Vagina (tissue), 2 donors: ENCODE measurements at regions not wholly inside any gene's neighbourhood (a gene's known extent, or its start where the extent isn't known, plus 50 kb on each side); places are given as distances from the start of the nearest gene placed in this dataset.

ENCODE experiments used
- DNase-seq, 2 donors: peaks; one replicate each; pipeline ENCODE4 v3.0.0-alpha.2; 2017; ENCODE audit errors: extremely low spot score in 2 of 2
- H3K27ac ChIP-seq: fragments of 200-600 bp; sonication (generic); one replicate; pipeline ENCODE4 v1.5.1; 2019
- H3K27me3 ChIP-seq: fragments of 200-600 bp; sonication (generic); one replicate; pipeline ENCODE4 v1.5.1; 2019
- H3K36me3 ChIP-seq, 2 donors: fragments of 200-600 bp; sonication (generic); one replicate each; pipeline ENCODE4 v1.5.1; 2017 to 2019
- H3K4me1 ChIP-seq: fragments of 200-600 bp; sonication (generic); one replicate; pipeline ENCODE4 v1.5.1; 2019
- H3K4me3 ChIP-seq, 2 donors: fragments of 200-600 bp; sonication (generic); 1 replicate in 1 of 2; 2 replicates in 1 of 2; pipeline ENCODE4 v1.5.1; 2016 to 2019
- H3K9me3 ChIP-seq: fragments of 200-600 bp; sonication (generic); one replicate; pipeline ENCODE4 v1.5.1; 2019
- CTCF ChIP-seq, 3 experiments: fragments of 450-650 bp in 2 of 3; fragments of 200-600 bp in 1 of 3; sonication (generic) in 1 of 3; IDR thresholded peaks; one replicate each; pipeline ENCODE4 v1.5.1; 2017 to 2019; ENCODE audit warnings: antibody characterized with exemption in 3 of 3, mild to moderate bottlenecking in 2 of 3, moderate library complexity in 2 of 3
- POLR2A ChIP-seq, 2 donors: fragments of 450-650 bp; IDR thresholded peaks; one replicate each; pipeline ENCODE4 v1.6.1; 2017; ENCODE audit warnings: antibody characterized with exemption in 2 of 2, mild to moderate bottlenecking in 2 of 2, moderate library complexity in 2 of 2
- POLR2AphosphoS5 ChIP-seq, 2 donors: sonication (generic); formaldehyde crosslinking; IDR thresholded peaks; one replicate each; pipeline ENCODE4 v1.9.0; 2017; ENCODE audit warnings: antibody characterized with exemption in 2 of 2, mild to moderate bottlenecking in 2 of 2, low read depth in 1 of 2; ENCODE audit not compliant: insufficient read depth in 1 of 2
- intact Hi-C: fragments of 100-400 bp; cut with DNase I; formaldehyde crosslinking; loops from one replicate; pipeline ENCODE4 v1.15.1; 2023

DNA sequence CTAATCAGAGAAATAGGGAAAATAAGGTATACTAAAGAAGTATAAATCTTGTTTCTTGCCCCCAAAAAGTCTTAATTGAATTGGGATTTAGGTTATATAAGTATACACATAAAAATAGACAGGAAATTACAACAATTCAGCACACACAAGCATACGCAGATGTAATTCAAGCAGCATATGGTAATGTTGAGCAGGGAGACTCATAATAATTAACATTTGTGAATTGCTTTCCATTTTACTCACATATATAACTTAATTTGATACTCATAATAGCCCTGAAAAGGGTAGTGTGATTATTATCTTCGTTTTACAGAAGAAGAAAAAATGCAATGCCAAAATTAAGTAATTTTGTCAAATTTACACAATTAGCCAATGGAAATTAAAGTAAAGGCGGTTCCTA is 313.5 kb upstream of the ECI2 start:
- Histone ChIP-seq H3K27me3 (no peaks in the 10 kb centered on the region), H3K27ac (no peak overlapping the region), H3K4me3 (no peak overlapping the region), H3K36me3 (no peaks in the 10 kb centered on the region), H3K9me3 (no peaks in the 10 kb centered on the region), H3K4me1 (no peaks in the 10 kb centered on the region)
- no peak for TF ChIP-seq CTCF (IDR thresholded peaks at IDR 0.05)
- TF ChIP-seq POLR2A (IDR thresholded peaks at IDR 0.05): no peak
- no peak for TF ChIP-seq POLR2AphosphoS5 (IDR thresholded peaks at IDR 0.05; ENCODE audit: insufficient read depth in 1 of 2, low read depth in 1 of 2)
- intact Hi-C loops: no loop called here
- no peak for DNase-seq

- Histone ChIP-seq H3K27me3 (no peaks in the 10 kb centered on the region), H3K36me3 (no peaks in the 10 kb centered on the region), H3K9me3 (no peaks in the 10 kb centered on the region), H3K27ac (no peak overlapping the region), H3K4me3 (no peak overlapping the region), H3K4me1 (no peaks in the 10 kb centered on the region)
- intact Hi-C loops: no loop called here
- no peak for DNase-seq
- TF ChIP-seq CTCF (IDR thresholded peaks at IDR 0.05) (no peak), POLR2A (IDR thresholded peaks at IDR 0.05) (no peak), POLR2AphosphoS5 (IDR thresholded peaks at IDR 0.05; ENCODE audit: insufficient read depth in 1 of 2, low read depth in 1 of 2) (no peak)
These were observed 312.4 kb upstream of the ECI2 start for GRCh38 chr6:4447639-4448330.

- no peak overlapping the region for H3K4me3 ChIP-seq
- no peaks in the 10 kb centered on the region for H3K27me3 ChIP-seq
- TF ChIP-seq POLR2A (IDR thresholded peaks at IDR 0.05) (no peak), CTCF (IDR thresholded peaks at IDR 0.05) (no peak), POLR2AphosphoS5 (IDR thresholded peaks at IDR 0.05; ENCODE audit: insufficient read depth in 1 of 2, low read depth in 1 of 2) (no peak)
- no peaks in the 10 kb centered on the region for H3K9me3 ChIP-seq
- H3K36me3 ChIP-seq: no peaks in the 10 kb centered on the region
- DNase-seq: no peak
- H3K4me1 ChIP-seq: no peaks in the 10 kb centered on the region
- intact Hi-C loops: no loop called here
- no peak overlapping the region for H3K27ac ChIP-seq
These were observed 311.6 kb upstream of the ECI2 start for GRCh38 chr6:4446982-4447381.

GRCh38 chr6:4441981-4442434 is 306.6 kb upstream of the ECI2 start:
- no peak for TF ChIP-seq POLR2A (IDR thresholded peaks at IDR 0.05)
- no peak for TF ChIP-seq POLR2AphosphoS5 (IDR thresholded peaks at IDR 0.05; ENCODE audit: insufficient read depth in 1 of 2, low read depth in 1 of 2)
- TF ChIP-seq CTCF (IDR thresholded peaks at IDR 0.05): no peak
- intact Hi-C loops: no loop called here

DNA sequence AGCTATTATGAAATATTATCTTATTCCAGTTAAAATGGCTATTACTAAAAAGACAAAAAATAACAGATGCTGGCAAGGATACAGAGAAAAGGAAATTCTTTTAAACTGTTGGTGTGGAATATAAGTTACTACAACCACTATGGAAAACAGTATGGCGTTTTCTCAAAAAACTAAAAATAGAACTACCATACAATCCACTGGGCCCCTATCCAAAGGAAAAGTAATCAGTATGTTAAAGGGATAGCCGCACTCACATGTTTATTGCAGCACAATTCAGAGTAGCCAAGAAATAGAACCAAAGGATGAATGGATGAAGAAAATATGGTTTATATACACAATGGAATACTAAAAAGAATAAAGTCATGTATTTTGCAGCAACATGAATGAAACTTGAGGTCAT is 303.8 kb upstream of the ECI2 start:
- Histone ChIP-seq H3K4me3 (no peak overlapping the region), H3K4me1 (no peaks in the 10 kb centered on the region), H3K27me3 (no peaks in the 10 kb centered on the region), H3K36me3 (no peaks in the 10 kb centered on the region), H3K27ac (no peak overlapping the region), H3K9me3 (no peaks in the 10 kb centered on the region)
- no peak for DNase-seq
- TF ChIP-seq POLR2A (IDR thresholded peaks at IDR 0.05) (no peak), CTCF (IDR thresholded peaks at IDR 0.05) (no peak), POLR2AphosphoS5 (IDR thresholded peaks at IDR 0.05; ENCODE audit: insufficient read depth in 1 of 2, low read depth in 1 of 2) (no peak)
- intact Hi-C loops: no loop called here

More at GRCh38 chr6:4441981-4442434, 306.6 kb upstream of the ECI2 start:
- H3K27me3 ChIP-seq: no peaks in the 10 kb centered on the region
- DNase-seq: no peak
- H3K9me3 ChIP-seq: no peaks in the 10 kb centered on the region
- H3K4me1 ChIP-seq: no peaks in the 10 kb centered on the region
- H3K4me3 ChIP-seq: no peak overlapping the region
- no peak overlapping the region for H3K27ac ChIP-seq
- H3K36me3 ChIP-seq: no peaks in the 10 kb centered on the region
